WERI-Rb-1 (cell line): ENCODE measurements at regions not wholly inside any gene's neighbourhood (a gene's known extent, or its start where the extent isn't known, plus 50 kb on each side); places are given as distances from the start of the nearest gene placed in this dataset.

Source experiments
- DNase-seq: peaks from one replicate; pipeline ENCODE4 v3.0.0-alpha.2; 2020
- H3K27ac ChIP-seq: fragments of 250-450 bp; sonication (Bioruptor Pico); 2 replicates; pipeline ENCODE4 v1.5.1; 2020; ENCODE audit warnings: mild to moderate bottlenecking, moderate library complexity
- H3K27me3 ChIP-seq: fragments of 250-450 bp; sonication (Bioruptor Pico); 2 replicates; pipeline ENCODE4 v1.5.1; 2021; ENCODE audit warnings: mild to moderate bottlenecking, low read depth, moderate library complexity; ENCODE audit not compliant: insufficient read depth, severe bottlenecking
- H3K36me3 ChIP-seq: fragments of 250-450 bp; sonication (Bioruptor Pico); 2 replicates; pipeline ENCODE4 v1.5.1; 2020; ENCODE audit warnings: mild to moderate bottlenecking, moderate library complexity
- H3K4me3 ChIP-seq: 2 replicates; pipeline ENCODE4 v1.5.1; 2011; ENCODE audit warnings: low read depth, mild to moderate bottlenecking, control low read depth, low read length
- H3K9me3 ChIP-seq: fragments of 250-450 bp; sonication (Bioruptor Pico); 2 replicates; pipeline ENCODE4 v1.5.1; 2021; ENCODE audit warnings: mild to moderate bottlenecking, moderate library complexity; ENCODE audit not compliant: severe bottlenecking
- TF ChIP-seq, protein P1 (sequence below): IDR thresholded peaks from 2 replicates; pipeline ENCODE4 v1.5.1; 2011; ENCODE audit warnings: low read depth, mild to moderate bottlenecking, control low read depth, inconsistent platforms, low read length

DNA sequence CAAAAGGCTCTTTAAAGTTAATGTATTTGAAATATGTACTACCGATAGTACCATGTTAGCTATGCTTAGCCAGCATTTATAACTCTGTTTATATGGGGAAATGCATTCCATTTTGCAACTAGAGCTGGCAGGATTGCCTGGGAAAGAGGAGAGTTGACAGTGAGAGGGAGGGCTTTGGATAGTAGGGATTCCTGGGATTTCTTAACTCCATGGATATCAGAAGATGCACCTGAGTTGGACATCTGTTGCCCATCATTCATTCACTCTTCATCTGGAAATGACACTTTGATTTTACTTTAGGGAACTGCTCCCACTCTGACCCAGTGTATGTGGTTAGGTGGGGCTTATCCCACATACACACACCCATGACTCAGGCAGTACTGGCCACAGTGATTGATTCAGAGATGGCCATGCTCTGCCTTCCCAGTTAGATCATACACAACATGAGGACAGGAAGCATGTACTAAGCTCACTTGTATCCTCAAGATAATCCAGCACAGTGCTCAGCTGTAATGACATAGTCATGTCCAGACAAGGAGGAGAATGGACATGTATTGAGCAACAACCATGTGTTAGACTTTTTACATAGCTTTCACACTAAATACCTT is 248.8 kb downstream of the MREG start:
- no peaks in the 10 kb centered on the region for H3K36me3 ChIP-seq
- H3K27me3 ChIP-seq: no peaks in the 10 kb centered on the region
- no peak overlapping the region for H3K27ac ChIP-seq
- no peak for DNase-seq
- H3K9me3 ChIP-seq: no peaks in the 10 kb centered on the region
- H3K4me3 ChIP-seq: no peak overlapping the region
- TF ChIP-seq, protein P1, sequence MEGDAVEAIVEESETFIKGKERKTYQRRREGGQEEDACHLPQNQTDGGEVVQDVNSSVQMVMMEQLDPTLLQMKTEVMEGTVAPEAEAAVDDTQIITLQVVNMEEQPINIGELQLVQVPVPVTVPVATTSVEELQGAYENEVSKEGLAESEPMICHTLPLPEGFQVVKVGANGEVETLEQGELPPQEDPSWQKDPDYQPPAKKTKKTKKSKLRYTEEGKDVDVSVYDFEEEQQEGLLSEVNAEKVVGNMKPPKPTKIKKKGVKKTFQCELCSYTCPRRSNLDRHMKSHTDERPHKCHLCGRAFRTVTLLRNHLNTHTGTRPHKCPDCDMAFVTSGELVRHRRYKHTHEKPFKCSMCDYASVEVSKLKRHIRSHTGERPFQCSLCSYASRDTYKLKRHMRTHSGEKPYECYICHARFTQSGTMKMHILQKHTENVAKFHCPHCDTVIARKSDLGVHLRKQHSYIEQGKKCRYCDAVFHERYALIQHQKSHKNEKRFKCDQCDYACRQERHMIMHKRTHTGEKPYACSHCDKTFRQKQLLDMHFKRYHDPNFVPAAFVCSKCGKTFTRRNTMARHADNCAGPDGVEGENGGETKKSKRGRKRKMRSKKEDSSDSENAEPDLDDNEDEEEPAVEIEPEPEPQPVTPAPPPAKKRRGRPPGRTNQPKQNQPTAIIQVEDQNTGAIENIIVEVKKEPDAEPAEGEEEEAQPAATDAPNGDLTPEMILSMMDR: no peak

DNA sequence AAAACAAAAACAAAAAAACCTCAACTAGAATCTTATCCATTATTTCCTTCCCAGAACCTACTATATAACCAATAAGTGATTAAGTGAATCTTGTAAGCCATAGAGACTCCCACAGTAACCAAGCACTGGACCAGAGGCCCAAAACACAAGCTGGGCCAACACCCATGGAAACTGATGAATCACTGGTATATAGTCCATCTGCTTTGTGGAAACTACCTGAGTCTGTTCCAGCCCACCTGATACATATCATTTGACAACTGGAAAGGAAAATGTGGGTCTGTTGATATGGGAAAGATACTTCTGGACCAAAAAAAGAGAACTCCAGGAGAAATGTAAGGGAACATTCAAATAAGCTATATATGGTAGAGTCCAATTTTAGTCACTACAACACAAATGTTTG is 252.8 kb downstream of the MREG start:
- Histone ChIP-seq H3K27ac (no peak overlapping the region), H3K9me3 (no peaks in the 10 kb centered on the region), H3K27me3 (no peaks in the 10 kb centered on the region), H3K4me3 (no peak overlapping the region), H3K36me3 (no peaks in the 10 kb centered on the region)
- TF ChIP-seq, protein P1: no peak
- no peak for DNase-seq

DNA sequence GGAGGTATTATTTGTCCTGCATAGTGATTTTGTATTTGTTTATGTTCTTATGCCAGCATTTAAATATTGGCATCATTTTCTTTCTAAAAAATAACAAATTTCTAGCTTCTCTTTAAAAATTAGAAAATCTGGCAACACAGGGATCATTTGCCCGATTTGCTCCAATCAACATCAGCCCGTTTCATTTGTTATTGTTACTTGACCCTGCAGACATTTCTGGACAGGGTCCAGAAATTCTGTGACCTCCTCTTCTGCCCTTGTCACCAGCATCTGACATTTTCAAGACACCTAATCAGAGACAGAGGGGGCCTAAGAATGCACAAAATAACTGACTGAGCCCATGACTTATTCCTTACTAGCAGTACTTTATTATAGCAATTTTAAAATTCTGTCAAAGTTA is 253.3 kb downstream of the MREG start:
- no peaks in the 10 kb centered on the region for H3K36me3 ChIP-seq
- no peak overlapping the region for H3K4me3 ChIP-seq
- H3K27me3 ChIP-seq: no peaks in the 10 kb centered on the region
- no peaks in the 10 kb centered on the region for H3K9me3 ChIP-seq
- TF ChIP-seq, protein P1: no peak
- H3K27ac ChIP-seq: no peak overlapping the region
- DNase-seq: no peak

DNA sequence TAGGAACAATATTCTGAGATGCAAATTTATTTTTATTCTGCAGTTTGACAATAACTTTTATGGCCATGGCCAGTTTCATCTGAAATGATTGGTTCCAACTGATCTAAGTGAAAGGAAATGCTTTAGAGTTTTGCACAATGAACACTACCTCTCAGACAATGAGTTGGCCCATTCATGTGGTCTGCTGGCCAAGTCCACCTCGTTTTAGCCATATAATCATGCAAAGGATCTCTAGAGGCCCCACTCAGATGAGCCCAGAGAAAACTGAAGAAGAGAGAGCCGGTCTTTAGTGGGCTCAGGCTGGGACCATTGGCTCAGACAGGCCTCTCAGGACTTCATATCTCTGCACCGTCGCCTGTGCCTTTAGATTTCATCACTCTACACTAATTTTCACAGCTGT is 254.7 kb downstream of the MREG start:
- Histone ChIP-seq H3K9me3 (no peaks in the 10 kb centered on the region), H3K27me3 (no peaks in the 10 kb centered on the region), H3K36me3 (no peaks in the 10 kb centered on the region), H3K4me3 (no peak overlapping the region), H3K27ac (no peak overlapping the region)
- TF ChIP-seq, protein P1: no peak
- no peak for DNase-seq

DNA sequence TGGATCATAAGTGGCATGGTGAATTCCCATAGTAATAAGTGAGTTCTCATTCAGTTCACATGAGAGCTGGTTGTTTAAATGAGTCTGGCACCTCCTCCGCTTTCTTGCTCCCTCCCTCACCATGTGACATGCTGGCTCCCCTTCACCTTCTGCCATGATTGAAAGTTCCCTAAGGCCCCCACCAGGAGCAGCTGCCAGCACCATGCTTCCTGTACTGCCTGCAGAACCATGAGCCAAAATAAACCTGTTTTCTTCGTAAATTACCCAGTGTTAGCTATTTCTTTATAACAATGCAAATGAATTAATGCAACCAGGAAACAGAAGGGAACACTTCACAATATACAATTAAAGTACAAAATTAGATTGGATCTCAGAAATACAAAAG is 257.0 kb downstream of the MREG start:
- no peak for DNase-seq
- Histone ChIP-seq H3K36me3 (no peaks in the 10 kb centered on the region), H3K4me3 (no peak overlapping the region), H3K27ac (no peak overlapping the region), H3K9me3 (no peaks in the 10 kb centered on the region), H3K27me3 (no peaks in the 10 kb centered on the region)
- TF ChIP-seq, protein P1: no peak

DNA sequence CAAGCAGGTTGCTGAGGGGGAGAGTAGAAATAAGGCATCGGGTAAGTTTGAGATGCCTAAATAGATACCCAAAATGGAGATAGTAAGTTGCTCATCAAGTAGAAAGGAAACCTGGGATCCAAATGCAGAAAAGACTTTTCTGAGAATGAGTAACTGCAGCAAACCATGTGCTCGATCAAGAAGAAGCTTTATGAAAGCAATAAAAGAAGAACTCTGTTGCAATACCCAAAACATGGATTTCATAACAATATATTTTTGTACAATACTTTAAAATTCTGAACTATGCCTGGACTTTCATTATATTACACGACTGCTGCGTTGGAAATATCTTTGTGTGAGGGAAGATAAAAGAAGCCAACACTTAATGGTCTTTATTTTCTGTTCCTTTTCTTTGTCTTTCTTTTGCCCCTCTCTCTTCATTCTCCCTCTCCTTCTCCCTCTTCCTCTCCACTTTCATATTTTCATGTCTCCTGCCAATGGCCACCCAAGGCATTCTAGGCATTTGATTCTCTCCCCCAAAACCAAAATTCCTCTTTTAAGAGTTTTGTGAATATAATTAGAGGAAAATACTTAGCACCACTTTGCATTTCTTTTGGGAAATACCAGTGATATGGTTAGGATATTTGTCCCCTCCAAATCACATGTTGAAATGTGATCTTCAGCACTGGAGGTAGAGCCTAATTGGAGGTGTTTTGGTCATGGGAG is 257.6 kb downstream of the MREG start:
- DNase-seq: no peak
- no peaks in the 10 kb centered on the region for H3K9me3 ChIP-seq

More for the DNA sequence above, 257.6 kb downstream of the MREG start:
- no peaks in the 10 kb centered on the region for H3K27me3 ChIP-seq
- no peaks in the 10 kb centered on the region for H3K36me3 ChIP-seq
- H3K4me3 ChIP-seq: no peak overlapping the region
- TF ChIP-seq, protein P1: no peak
- H3K27ac ChIP-seq: no peak overlapping the region
